Astrocyte (in vitro differentiated cells and primary cell): ENCODE measurements at regions not wholly inside any gene's neighbourhood (a gene's known extent, or its start where the extent isn't known, plus 50 kb on each side); places are given as distances from the start of the nearest gene placed in this dataset.

Experiments
- DNase-seq: peaks from one replicate; pipeline ENCODE4 v3.0.0-alpha.2; 2010; ENCODE audit warnings: low read depth
- FAIRE-seq: peaks from 2 replicates; lab custom pipeline; 2011; peaks lifted over from hg19 to GRCh38; lab: Jason Lieb, UNC
- H2AFZ ChIP-seq: 2 replicates; pipeline ENCODE4 v1.6.0; 2012; ENCODE audit warnings: low read depth, low read length, inconsistent platforms
- H3K27ac ChIP-seq: 2 replicates; pipeline ENCODE4 v1.5.1; 2011; ENCODE audit warnings: low read depth, low read length, inconsistent platforms
- H3K27me3 ChIP-seq: 2 replicates; pipeline ENCODE4 v1.6.0; 2011; ENCODE audit warnings: low read length, inconsistent platforms; ENCODE audit not compliant: insufficient read depth
- H3K36me3 ChIP-seq: 2 replicates; pipeline ENCODE4 v1.5.1; 2011; ENCODE audit warnings: low read length, inconsistent platforms; ENCODE audit not compliant: insufficient read depth
- H3K4me1 ChIP-seq: 2 replicates; pipeline ENCODE4 v1.5.1; 2011; ENCODE audit warnings: low read length, inconsistent platforms; ENCODE audit not compliant: insufficient read depth
- H3K4me2 ChIP-seq: 2 replicates; pipeline ENCODE4 v1.6.0; 2012; ENCODE audit warnings: low read length, inconsistent platforms
- H3K4me3 ChIP-seq: 2 replicates; pipeline ENCODE4 v1.5.1; 2011; ENCODE audit warnings: low read depth, mild to moderate bottlenecking, low read length, inconsistent platforms; ENCODE audit not compliant: insufficient read depth
- H3K79me2 ChIP-seq: 2 replicates; pipeline ENCODE4 v1.6.0; 2012; ENCODE audit warnings: mild to moderate bottlenecking, low read length, inconsistent platforms; ENCODE audit not compliant: insufficient read depth
- H3K9ac ChIP-seq: 2 replicates; pipeline ENCODE4 v1.6.0; 2012; ENCODE audit warnings: mild to moderate bottlenecking, low read length, inconsistent platforms
- H3K9me3 ChIP-seq: 2 replicates; pipeline ENCODE4 v1.5.1; 2012; ENCODE audit warnings: low read depth, mild to moderate bottlenecking, low read length, inconsistent platforms; ENCODE audit not compliant: insufficient read depth
- H4K20me1 ChIP-seq: 2 replicates; pipeline ENCODE4 v1.6.0; 2012; ENCODE audit warnings: low read length, inconsistent platforms; ENCODE audit not compliant: insufficient read depth
- H3K27ac Mint-ChIP-seq: one replicate; pipeline ENCODE4 v1.8.0; 2021; ENCODE audit warnings: mild to moderate bottlenecking, mixed read lengths; ENCODE audit not compliant: unreplicated experiment
- H3K27me3 Mint-ChIP-seq: one replicate; pipeline ENCODE4 v1.8.0; 2021; ENCODE audit warnings: low read depth, mixed read lengths; ENCODE audit not compliant: unreplicated experiment
- H3K36me3 Mint-ChIP-seq: one replicate; pipeline ENCODE4 v1.8.0; 2021; ENCODE audit warnings: low read depth, mixed read lengths; ENCODE audit not compliant: unreplicated experiment
- H3K4me1 Mint-ChIP-seq: one replicate; pipeline ENCODE4 v1.8.0; 2021; ENCODE audit warnings: low read depth, mixed read lengths; ENCODE audit not compliant: unreplicated experiment
- H3K4me3 Mint-ChIP-seq: one replicate; pipeline ENCODE4 v1.8.0; 2021; ENCODE audit warnings: mild to moderate bottlenecking, moderate library complexity, mixed read lengths; ENCODE audit not compliant: unreplicated experiment
- H3K9me3 Mint-ChIP-seq: one replicate; pipeline ENCODE4 v1.8.0; 2021; ENCODE audit warnings: mild to moderate bottlenecking, mixed read lengths; ENCODE audit not compliant: unreplicated experiment
- EZH2 ChIP-seq: IDR thresholded peaks from 2 replicates; pipeline ENCODE4 v1.6.1; 2012; ENCODE audit warnings: mild to moderate bottlenecking, low read length, inconsistent platforms; ENCODE audit not compliant: insufficient read depth
- TF ChIP-seq, protein P1 (sequence below): IDR thresholded peaks from 2 replicates; pipeline ENCODE4 v1.5.1; 2011; ENCODE audit warnings: low read depth, mild to moderate bottlenecking, inconsistent platforms, low read length, moderate library complexity; ENCODE audit not compliant: insufficient read depth

GRCh38 chr6:104596091-104596490 is 263.6 kb downstream of the HACE1 start:
- Histone ChIP-seq H3K27ac (no peak overlapping the region), H4K20me1 (no peaks in the 10 kb centered on the region), H3K36me3 (no peaks in the 10 kb centered on the region), H3K4me1 (peaks cover 6% of the 10 kb centered on the region), H2AFZ (no peak overlapping the region), H3K27me3 (no peaks in the 10 kb centered on the region), H3K9ac (no peak overlapping the region), H3K9me3 (no peaks in the 10 kb centered on the region), H3K4me2 (no peak overlapping the region), H3K79me2 (no peaks in the 10 kb centered on the region), H3K4me3 (no peak overlapping the region)
- Mint-ChIP-seq H3K27me3 (no peaks in the 10 kb centered on the region), H3K4me1 (peaks cover 29% of the 10 kb centered on the region), H3K27ac (no peak overlapping the region), H3K9me3 (peaks cover 2% of the 10 kb centered on the region), H3K36me3 (no peaks in the 10 kb centered on the region), H3K4me3 (no peak overlapping the region)
- DNase-seq: no peak
- TF ChIP-seq, protein P1, sequence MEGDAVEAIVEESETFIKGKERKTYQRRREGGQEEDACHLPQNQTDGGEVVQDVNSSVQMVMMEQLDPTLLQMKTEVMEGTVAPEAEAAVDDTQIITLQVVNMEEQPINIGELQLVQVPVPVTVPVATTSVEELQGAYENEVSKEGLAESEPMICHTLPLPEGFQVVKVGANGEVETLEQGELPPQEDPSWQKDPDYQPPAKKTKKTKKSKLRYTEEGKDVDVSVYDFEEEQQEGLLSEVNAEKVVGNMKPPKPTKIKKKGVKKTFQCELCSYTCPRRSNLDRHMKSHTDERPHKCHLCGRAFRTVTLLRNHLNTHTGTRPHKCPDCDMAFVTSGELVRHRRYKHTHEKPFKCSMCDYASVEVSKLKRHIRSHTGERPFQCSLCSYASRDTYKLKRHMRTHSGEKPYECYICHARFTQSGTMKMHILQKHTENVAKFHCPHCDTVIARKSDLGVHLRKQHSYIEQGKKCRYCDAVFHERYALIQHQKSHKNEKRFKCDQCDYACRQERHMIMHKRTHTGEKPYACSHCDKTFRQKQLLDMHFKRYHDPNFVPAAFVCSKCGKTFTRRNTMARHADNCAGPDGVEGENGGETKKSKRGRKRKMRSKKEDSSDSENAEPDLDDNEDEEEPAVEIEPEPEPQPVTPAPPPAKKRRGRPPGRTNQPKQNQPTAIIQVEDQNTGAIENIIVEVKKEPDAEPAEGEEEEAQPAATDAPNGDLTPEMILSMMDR: no peak
- TF ChIP-seq EZH2: no peak
- no peak for FAIRE-seq

DNA sequence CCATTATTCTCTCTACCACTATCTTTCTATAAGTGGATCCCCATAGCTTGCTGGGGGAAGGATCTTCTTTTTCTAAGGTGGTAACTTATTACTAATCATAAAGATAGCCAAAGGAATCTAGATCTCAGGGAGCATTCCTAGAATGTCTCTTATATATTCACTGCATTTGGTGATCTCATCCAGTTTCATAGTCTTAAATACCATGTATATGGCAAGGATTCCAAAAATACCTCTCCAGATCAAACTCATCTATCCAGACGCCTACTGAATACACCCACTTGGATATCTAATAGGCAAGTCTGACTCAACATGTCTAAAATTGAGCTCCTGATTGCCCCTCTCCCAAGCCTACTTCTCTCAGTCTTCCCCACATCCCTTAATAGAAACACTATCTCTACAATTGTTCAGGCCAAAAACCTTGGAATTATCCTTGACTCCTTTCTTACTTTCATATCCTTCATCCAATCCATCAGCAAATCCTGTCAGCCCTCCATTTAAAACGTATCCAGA is 264.4 kb downstream of the HACE1 start:
- no peak for FAIRE-seq
- Mint-ChIP-seq H3K27me3 (no peaks in the 10 kb centered on the region), H3K4me3 (no peak overlapping the region), H3K36me3 (no peaks in the 10 kb centered on the region), H3K4me1 (peaks cover 29% of the 10 kb centered on the region), H3K9me3 (peaks cover 2% of the 10 kb centered on the region), H3K27ac (peak overlapping the region; percentile 73)
- Histone ChIP-seq H3K4me3 (no peak overlapping the region), H4K20me1 (no peaks in the 10 kb centered on the region), H3K36me3 (no peaks in the 10 kb centered on the region), H3K4me1 (peaks cover 6% of the 10 kb centered on the region), H3K9ac (no peak overlapping the region), H2AFZ (no peak overlapping the region), H3K27me3 (no peaks in the 10 kb centered on the region), H3K27ac (no peak overlapping the region), H3K4me2 (peak overlapping the region; percentile 8), H3K79me2 (no peaks in the 10 kb centered on the region), H3K9me3 (no peaks in the 10 kb centered on the region)
- no peak for TF ChIP-seq EZH2
- TF ChIP-seq, protein P1: no peak
- peak; percentile 27 for DNase-seq

DNA sequence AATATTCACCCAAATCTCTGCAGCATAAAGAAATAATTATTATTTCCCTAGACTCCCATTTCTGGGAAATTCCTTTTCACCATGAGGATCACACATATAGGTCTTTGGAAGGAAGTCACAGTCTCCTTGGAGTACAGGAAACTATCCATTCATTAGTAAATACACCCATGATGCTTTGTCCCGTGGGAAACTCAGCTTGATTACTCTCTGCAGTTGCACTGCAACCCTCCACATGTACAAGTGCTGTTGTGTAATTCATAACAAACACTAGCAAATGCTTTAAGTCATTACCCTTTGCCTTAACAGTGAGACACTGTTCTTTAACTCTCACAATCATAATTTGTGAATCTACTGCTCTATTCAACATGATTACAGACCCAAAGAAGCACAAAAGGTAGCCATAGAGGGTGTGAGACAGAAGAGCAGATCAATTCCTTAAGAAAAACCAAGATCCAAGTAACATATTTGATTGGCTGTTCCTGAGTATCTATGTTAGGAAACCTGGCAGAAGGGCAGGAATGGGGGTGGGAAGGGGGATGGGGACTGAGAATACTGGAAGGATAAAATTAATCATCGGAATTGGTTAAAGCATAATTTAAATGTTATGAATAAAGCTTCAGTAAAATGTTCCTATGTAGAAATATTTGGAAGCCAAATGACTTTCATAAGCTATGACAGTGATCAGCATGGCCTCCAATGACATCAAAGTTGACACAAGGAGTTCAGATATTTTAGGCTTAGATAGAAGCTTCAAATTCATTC is 268.0 kb downstream of the HACE1 start:
- FAIRE-seq (no peak), DNase-seq (no peak)
- Mint-ChIP-seq H3K4me3 (no peak overlapping the region), H3K9me3 (peaks cover 2% of the 10 kb centered on the region), H3K27ac (no peak overlapping the region), H3K27me3 (no peaks in the 10 kb centered on the region), H3K36me3 (no peaks in the 10 kb centered on the region), H3K4me1 (peaks cover 17% of the 10 kb centered on the region)
- TF ChIP-seq EZH2: no peak
- TF ChIP-seq, protein P1: no peak
- H3K79me2 ChIP-seq: no peaks in the 10 kb centered on the region
- H3K4me2 ChIP-seq: no peak overlapping the region
- no peak overlapping the region for H3K27ac ChIP-seq
- no peaks in the 10 kb centered on the region for H3K27me3 ChIP-seq
- no peak overlapping the region for H2AFZ ChIP-seq
- no peaks in the 10 kb centered on the region for H4K20me1 ChIP-seq
- H3K4me3 ChIP-seq: no peak overlapping the region
- no peaks in the 10 kb centered on the region for H3K9me3 ChIP-seq
- H3K36me3 ChIP-seq: no peaks in the 10 kb centered on the region
- peaks cover 6% of the 10 kb centered on the region for H3K4me1 ChIP-seq
- no peak overlapping the region for H3K9ac ChIP-seq
